ENCODE measurements at regions not wholly inside any gene's neighbourhood (a gene's known extent, or its start where the extent isn't known, plus 50 kb on each side); places are given as distances from the start of the nearest gene placed in this dataset.
A peak's percentile ranks its signal among the peaks of the same experiment; 100 is the strongest.
"Not testable (repeated sequence)": the region's sequence is repeated elsewhere in the genome, so short reads cannot be mapped to it uniquely, and the experiment has no call there.

DNA sequence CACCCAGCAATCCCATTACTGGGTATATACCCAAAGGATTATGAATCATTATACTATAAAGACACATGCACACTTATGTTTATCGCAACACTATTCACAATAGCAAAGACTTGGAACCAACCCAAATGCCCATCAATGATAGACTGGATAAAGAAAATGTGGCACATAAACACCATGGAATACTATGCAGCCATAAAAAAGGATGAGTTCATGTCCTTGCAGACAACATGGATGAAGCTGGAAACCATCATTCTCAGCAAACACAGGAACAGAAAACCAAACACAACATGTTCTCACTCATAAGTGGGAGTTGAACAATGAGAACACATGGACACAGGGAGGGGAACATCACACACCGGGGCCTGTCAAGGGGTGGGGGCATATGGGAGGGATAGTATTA lies 169.1 kb upstream of the RBBP8 start:
- H3K79me2 ChIP-seq (ENCODE audit: control insufficient read depth, insufficient read depth, low read length, unreplicated experiment); H3K4me3 ChIP-seq (ENCODE audit: low read depth, low read length); H3K4me1 ChIP-seq (ENCODE audit: control insufficient read depth, insufficient read depth, low read length, unreplicated experiment); H3K36me3 ChIP-seq (ENCODE audit: insufficient read depth, low read length); H2AFZ ChIP-seq (ENCODE audit: low read length, unreplicated experiment); H3K27ac ChIP-seq (ENCODE audit: low read depth, low read length): not testable (repeated sequence)
- peaks cover 10% of the 10 kb centered on the region; the same call in 1 of the 2 replicates for H3K27me3 ChIP-seq (ENCODE audit: insufficient read depth, low read length)

DNA sequence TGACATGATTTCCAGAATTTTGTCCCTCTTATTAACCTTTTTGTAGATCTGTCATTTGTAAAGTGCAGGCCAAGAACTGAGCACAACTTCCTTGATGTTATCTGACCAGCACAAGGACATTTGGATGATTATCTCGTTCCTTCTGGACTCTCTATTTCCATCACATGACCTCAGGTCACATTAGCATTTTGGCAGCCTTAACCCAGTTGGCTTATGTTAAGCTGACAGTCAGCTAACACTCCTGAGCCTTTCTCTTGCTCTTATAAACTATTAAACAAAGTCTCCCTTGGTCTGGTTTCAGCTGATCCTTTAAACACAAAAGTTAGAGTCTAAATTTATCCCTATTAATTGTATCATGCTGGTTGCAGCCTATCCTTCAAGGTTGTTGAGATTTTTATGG lies 167.2 kb upstream of the RBBP8 start:
- Histone ChIP-seq H3K79me2 (ENCODE audit: control insufficient read depth, insufficient read depth, low read length, unreplicated experiment) (no peaks in the 10 kb centered on the region), H3K27ac (ENCODE audit: low read depth, low read length) (no peak overlapping the region), H3K27me3 (ENCODE audit: insufficient read depth, low read length) (0 out of 2 replicates have a peak, but pooled peaks cover 2% of the 10 kb centered on the region), H3K36me3 (ENCODE audit: insufficient read depth, low read length) (no peaks in the 10 kb centered on the region), H3K4me3 (ENCODE audit: low read depth, low read length) (no peak overlapping the region), H2AFZ (ENCODE audit: low read length, unreplicated experiment) (no peak overlapping the region), H3K4me1 (ENCODE audit: control insufficient read depth, insufficient read depth, low read length, unreplicated experiment) (no peaks in the 10 kb centered on the region)

DNA sequence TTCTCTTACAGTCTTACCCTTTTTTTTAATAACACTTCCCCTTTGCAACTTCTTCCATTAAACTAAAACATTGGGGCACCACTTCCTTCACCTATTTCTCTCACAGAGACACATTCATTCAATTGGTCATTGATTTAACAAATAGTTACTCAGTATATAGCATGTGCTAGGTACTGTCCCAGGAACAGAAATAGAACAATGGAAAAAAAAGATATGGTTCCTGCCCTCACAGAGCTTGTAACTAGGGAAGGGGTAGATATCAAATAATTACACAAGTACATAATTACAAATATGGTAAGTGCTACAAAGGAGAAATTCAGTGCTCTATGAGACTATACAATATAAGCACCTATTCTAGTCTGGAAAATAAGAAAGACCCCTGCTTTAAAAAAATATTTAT lies 165.5 kb upstream of the RBBP8 start:
- H3K36me3 ChIP-seq (ENCODE audit: insufficient read depth, low read length) = no peaks in the 10 kb centered on the region
- no peaks in the 10 kb centered on the region for H3K79me2 ChIP-seq (ENCODE audit: control insufficient read depth, insufficient read depth, low read length, unreplicated experiment)
- no peak overlapping the region for H3K4me3 ChIP-seq (ENCODE audit: low read depth, low read length)
- H3K27me3 ChIP-seq (ENCODE audit: insufficient read depth, low read length) = no peaks in the 10 kb centered on the region
- H3K4me1 ChIP-seq (ENCODE audit: control insufficient read depth, insufficient read depth, low read length, unreplicated experiment) = no peaks in the 10 kb centered on the region
- no peak overlapping the region for H2AFZ ChIP-seq (ENCODE audit: low read length, unreplicated experiment)
- no peak overlapping the region for H3K27ac ChIP-seq (ENCODE audit: low read depth, low read length)

- no peak overlapping the region for H3K4me3 ChIP-seq (ENCODE audit: low read depth, low read length)
- H3K36me3 ChIP-seq (ENCODE audit: insufficient read depth, low read length) = no peaks in the 10 kb centered on the region
- H3K79me2 ChIP-seq (ENCODE audit: control insufficient read depth, insufficient read depth, low read length, unreplicated experiment) = no peaks in the 10 kb centered on the region
- H2AFZ ChIP-seq (ENCODE audit: low read length, unreplicated experiment) = no peak overlapping the region
- H3K27ac ChIP-seq (ENCODE audit: low read depth, low read length) = no peak overlapping the region
- H3K27me3 ChIP-seq (ENCODE audit: insufficient read depth, low read length) = no peaks in the 10 kb centered on the region
- no peaks in the 10 kb centered on the region for H3K4me1 ChIP-seq (ENCODE audit: control insufficient read depth, insufficient read depth, low read length, unreplicated experiment)
These were observed 159.2 kb upstream of the RBBP8 start for GRCh38 chr18:22773944-22774343.

DNA sequence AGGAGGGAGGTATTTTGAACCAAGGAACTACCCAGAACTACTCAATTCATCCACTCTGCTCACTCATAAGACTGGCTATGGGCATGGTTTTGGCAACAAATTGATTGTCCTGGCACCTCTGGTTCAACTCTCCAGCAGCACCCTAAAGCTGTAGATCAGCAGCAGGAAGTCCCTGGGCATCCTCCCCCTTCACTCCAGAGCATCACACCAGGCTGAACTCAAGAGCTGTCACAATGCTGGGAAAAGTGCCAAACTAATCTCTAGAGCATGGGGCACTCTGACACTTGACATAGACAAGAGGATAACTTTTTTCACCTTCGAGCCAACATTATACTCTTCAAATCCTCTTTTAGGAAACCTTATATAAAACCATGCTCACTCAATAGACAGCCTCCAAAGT lies 154.1 kb upstream of the RBBP8 start:
- H3K27ac ChIP-seq (ENCODE audit: low read depth, low read length) = no peak overlapping the region
- no peak overlapping the region for H2AFZ ChIP-seq (ENCODE audit: low read length, unreplicated experiment)
- H3K27me3 ChIP-seq (ENCODE audit: insufficient read depth, low read length) = no peaks in the 10 kb centered on the region
- H3K36me3 ChIP-seq (ENCODE audit: insufficient read depth, low read length) = no peaks in the 10 kb centered on the region
- H3K4me3 ChIP-seq (ENCODE audit: low read depth, low read length) = no peak overlapping the region
- H3K4me1 ChIP-seq (ENCODE audit: control insufficient read depth, insufficient read depth, low read length, unreplicated experiment) = no peaks in the 10 kb centered on the region
- H3K79me2 ChIP-seq (ENCODE audit: control insufficient read depth, insufficient read depth, low read length, unreplicated experiment) = no peaks in the 10 kb centered on the region

DNA sequence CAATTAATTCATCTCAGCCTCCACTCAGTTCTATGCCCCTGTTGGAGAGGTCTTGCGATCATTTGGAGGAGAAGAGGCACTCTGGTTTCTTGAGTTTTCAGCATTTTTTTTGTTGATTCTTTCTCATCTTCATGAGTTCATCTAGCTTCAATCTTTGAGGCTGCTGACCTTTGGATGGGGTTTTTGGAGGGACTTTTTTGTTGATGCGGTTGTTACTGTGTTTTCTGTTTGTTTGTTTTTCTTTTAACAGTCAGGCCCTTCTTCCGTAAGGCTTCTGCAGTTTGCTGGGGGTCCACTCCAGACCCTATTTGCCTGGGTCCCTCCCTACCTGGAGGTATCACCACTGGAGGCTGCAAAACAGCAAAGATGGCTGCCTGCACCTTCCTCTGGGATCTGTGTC lies 149.9 kb upstream of the RBBP8 start:
- Histone ChIP-seq H3K27me3 (ENCODE audit: insufficient read depth, low read length) (no peaks in the 10 kb centered on the region), H3K4me3 (ENCODE audit: low read depth, low read length) (no peak overlapping the region), H3K79me2 (ENCODE audit: control insufficient read depth, insufficient read depth, low read length, unreplicated experiment) (no peaks in the 10 kb centered on the region), H3K4me1 (ENCODE audit: control insufficient read depth, insufficient read depth, low read length, unreplicated experiment) (no peaks in the 10 kb centered on the region), H3K27ac (ENCODE audit: low read depth, low read length) (no peak overlapping the region), H2AFZ (ENCODE audit: low read length, unreplicated experiment) (no peak overlapping the region), H3K36me3 (ENCODE audit: insufficient read depth, low read length) (no peaks in the 10 kb centered on the region)

DNA sequence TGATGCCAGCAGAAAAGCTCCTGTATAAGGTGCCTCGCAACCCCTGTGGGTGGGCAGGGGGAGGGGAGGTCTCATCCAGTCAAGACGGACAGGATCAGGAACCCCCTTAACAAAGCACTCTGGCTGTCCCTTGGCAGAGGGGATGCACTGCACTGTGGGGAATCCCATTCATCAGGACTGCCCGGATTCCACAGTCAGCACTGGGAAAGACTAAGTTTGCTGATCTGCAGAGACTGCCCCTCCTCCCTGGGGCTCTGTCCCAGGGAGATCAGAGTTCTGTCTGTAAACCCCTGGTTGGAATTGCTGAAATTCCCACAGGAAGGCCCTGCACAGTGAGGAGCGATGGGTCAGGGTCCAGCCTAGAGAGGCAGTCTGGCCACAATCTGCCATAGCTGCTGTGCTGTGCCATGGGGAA lies 149.5 kb upstream of the RBBP8 start:
- no peaks in the 10 kb centered on the region for H3K79me2 ChIP-seq (ENCODE audit: control insufficient read depth, insufficient read depth, low read length, unreplicated experiment)
- H3K36me3 ChIP-seq (ENCODE audit: insufficient read depth, low read length) = no peaks in the 10 kb centered on the region
- H3K4me1 ChIP-seq (ENCODE audit: control insufficient read depth, insufficient read depth, low read length, unreplicated experiment) = no peaks in the 10 kb centered on the region
- no peak overlapping the region for H2AFZ ChIP-seq (ENCODE audit: low read length, unreplicated experiment)
- no peaks in the 10 kb centered on the region for H3K27me3 ChIP-seq (ENCODE audit: insufficient read depth, low read length)
- H3K4me3 ChIP-seq (ENCODE audit: low read depth, low read length) = no peak overlapping the region
- no peak overlapping the region for H3K27ac ChIP-seq (ENCODE audit: low read depth, low read length)

- no peak overlapping the region for H3K4me3 ChIP-seq (ENCODE audit: low read depth, low read length)
These were observed 144.1 kb upstream of the RBBP8 start for GRCh38 chr18:22789052-22789451.

DNA sequence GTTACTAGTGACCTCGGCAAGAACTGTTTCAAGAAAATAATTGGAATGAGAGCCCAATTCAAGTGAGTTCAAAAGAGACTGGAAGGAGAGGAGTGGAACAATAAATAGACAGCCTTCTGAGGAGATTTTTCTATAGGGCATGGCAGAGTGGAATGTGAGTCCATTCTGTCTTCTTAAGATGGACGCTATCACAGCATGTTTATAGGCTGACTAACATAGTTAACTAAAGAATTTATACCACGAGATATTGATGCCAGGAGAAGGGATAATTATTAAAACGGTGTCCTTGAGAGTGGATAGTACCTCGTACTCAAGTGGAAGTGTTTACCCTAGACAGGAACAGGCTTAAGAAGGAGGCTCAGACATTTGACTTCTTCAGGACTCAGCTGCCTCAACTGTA lies 143.5 kb upstream of the RBBP8 start:
- no peaks in the 10 kb centered on the region for H3K36me3 ChIP-seq (ENCODE audit: insufficient read depth, low read length)
- H3K4me1 ChIP-seq (ENCODE audit: control insufficient read depth, insufficient read depth, low read length, unreplicated experiment) = no peaks in the 10 kb centered on the region
- H3K79me2 ChIP-seq (ENCODE audit: control insufficient read depth, insufficient read depth, low read length, unreplicated experiment) = no peaks in the 10 kb centered on the region
- H3K4me3 ChIP-seq (ENCODE audit: low read depth, low read length) = no peak overlapping the region
- H2AFZ ChIP-seq (ENCODE audit: low read length, unreplicated experiment) = peak overlapping the region; percentile 2
- H3K27me3 ChIP-seq (ENCODE audit: insufficient read depth, low read length) = no peaks in the 10 kb centered on the region
- no peak overlapping the region for H3K27ac ChIP-seq (ENCODE audit: low read depth, low read length)

More at GRCh38 chr18:22789052-22789451, 144.1 kb upstream of the RBBP8 start:
- H3K27ac ChIP-seq (ENCODE audit: low read depth, low read length) = no peak overlapping the region
- peak overlapping the region; percentile 2 for H2AFZ ChIP-seq (ENCODE audit: low read length, unreplicated experiment)
- H3K36me3 ChIP-seq (ENCODE audit: insufficient read depth, low read length) = no peaks in the 10 kb centered on the region
- no peaks in the 10 kb centered on the region for H3K79me2 ChIP-seq (ENCODE audit: control insufficient read depth, insufficient read depth, low read length, unreplicated experiment)
- no peaks in the 10 kb centered on the region for H3K27me3 ChIP-seq (ENCODE audit: insufficient read depth, low read length)
- H3K4me1 ChIP-seq (ENCODE audit: control insufficient read depth, insufficient read depth, low read length, unreplicated experiment) = no peaks in the 10 kb centered on the region

- no peak overlapping the region for H3K27ac ChIP-seq (ENCODE audit: low read depth, low read length)
- no peaks in the 10 kb centered on the region for H3K79me2 ChIP-seq (ENCODE audit: control insufficient read depth, insufficient read depth, low read length, unreplicated experiment)
- no peaks in the 10 kb centered on the region for H3K4me1 ChIP-seq (ENCODE audit: control insufficient read depth, insufficient read depth, low read length, unreplicated experiment)
- no peak overlapping the region for H2AFZ ChIP-seq (ENCODE audit: low read length, unreplicated experiment)
- H3K27me3 ChIP-seq (ENCODE audit: insufficient read depth, low read length) = no peaks in the 10 kb centered on the region
- H3K4me3 ChIP-seq (ENCODE audit: low read depth, low read length) = no peak overlapping the region
- H3K36me3 ChIP-seq (ENCODE audit: insufficient read depth, low read length) = no peaks in the 10 kb centered on the region
These were observed 142.4 kb upstream of the RBBP8 start for GRCh38 chr18:22790545-22791309.

DNA sequence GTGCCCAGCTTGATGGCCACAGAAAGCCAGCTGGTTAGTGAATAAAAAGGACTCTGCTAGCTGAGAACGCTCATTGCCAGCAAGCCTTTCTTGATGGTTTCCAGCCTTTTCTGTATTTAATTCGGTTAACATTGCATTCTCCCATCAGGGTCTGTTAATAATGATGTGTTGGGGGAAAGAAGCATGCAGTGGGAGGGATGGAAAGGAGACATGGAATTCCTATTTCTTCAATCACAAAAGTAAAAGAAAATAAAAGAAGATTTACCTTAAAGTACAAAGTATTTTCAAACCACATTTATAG lies 141.9 kb upstream of the RBBP8 start:
- H3K4me3 ChIP-seq (ENCODE audit: low read depth, low read length) = no peak overlapping the region
- H3K36me3 ChIP-seq (ENCODE audit: insufficient read depth, low read length) = no peaks in the 10 kb centered on the region
- no peak overlapping the region for H2AFZ ChIP-seq (ENCODE audit: low read length, unreplicated experiment)
- H3K27me3 ChIP-seq (ENCODE audit: insufficient read depth, low read length) = no peaks in the 10 kb centered on the region
- peaks cover 5% of the 10 kb centered on the region for H3K4me1 ChIP-seq (ENCODE audit: control insufficient read depth, insufficient read depth, low read length, unreplicated experiment)
- no peak overlapping the region for H3K27ac ChIP-seq (ENCODE audit: low read depth, low read length)
- no peaks in the 10 kb centered on the region for H3K79me2 ChIP-seq (ENCODE audit: control insufficient read depth, insufficient read depth, low read length, unreplicated experiment)

Measured in ACC112 (cell line).